OCI-LY7 (cell line): ENCODE measurements at regions not wholly inside any gene's neighbourhood (a gene's known extent, or its start where the extent isn't known, plus 50 kb on each side); places are given as distances from the start of the nearest gene placed in this dataset.

Source experiments
- EZH2phosphoT487 ChIP-seq: fragments of 200-600 bp; sonication (generic); IDR thresholded peaks from 2 replicates; pipeline ENCODE4 v1.6.1; 2018; ENCODE audit warnings: low read depth, borderline replicate concordance, mild to moderate bottlenecking, mixed run types, antibody characterized with exemption, low read length, moderate library complexity, mixed read lengths
- TF ChIP-seq, protein P1 (sequence below): fragments of 200-600 bp; sonication (generic); conservative IDR thresholded peaks from 2 replicates; pipeline ENCODE4 v1.5.1; 2014; ENCODE audit warnings: mild to moderate bottlenecking, antibody characterized with exemption, low read length, moderate library complexity, mixed read lengths

DNA sequence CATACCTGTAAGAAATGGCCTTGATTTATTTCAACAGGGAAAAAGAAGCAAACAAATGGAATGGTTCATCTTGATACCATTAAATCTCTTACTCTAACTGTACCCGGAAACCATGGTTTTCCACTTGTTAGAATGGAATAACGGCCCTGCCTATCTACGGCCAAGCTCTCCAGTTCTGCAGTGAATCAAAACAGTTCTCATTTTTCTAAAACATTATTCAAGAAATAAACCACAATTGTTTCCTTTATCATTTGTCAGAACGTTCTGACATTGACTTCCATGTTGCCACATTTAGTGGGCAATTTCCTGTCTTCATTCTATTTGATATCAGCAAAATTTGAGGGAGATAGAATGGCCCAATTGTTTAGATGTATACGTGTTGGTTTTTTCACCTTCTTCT, 118.8 kb upstream of the CDH19 start:
- TF ChIP-seq, protein P1, sequence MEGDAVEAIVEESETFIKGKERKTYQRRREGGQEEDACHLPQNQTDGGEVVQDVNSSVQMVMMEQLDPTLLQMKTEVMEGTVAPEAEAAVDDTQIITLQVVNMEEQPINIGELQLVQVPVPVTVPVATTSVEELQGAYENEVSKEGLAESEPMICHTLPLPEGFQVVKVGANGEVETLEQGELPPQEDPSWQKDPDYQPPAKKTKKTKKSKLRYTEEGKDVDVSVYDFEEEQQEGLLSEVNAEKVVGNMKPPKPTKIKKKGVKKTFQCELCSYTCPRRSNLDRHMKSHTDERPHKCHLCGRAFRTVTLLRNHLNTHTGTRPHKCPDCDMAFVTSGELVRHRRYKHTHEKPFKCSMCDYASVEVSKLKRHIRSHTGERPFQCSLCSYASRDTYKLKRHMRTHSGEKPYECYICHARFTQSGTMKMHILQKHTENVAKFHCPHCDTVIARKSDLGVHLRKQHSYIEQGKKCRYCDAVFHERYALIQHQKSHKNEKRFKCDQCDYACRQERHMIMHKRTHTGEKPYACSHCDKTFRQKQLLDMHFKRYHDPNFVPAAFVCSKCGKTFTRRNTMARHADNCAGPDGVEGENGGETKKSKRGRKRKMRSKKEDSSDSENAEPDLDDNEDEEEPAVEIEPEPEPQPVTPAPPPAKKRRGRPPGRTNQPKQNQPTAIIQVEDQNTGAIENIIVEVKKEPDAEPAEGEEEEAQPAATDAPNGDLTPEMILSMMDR = no peak
- TF ChIP-seq EZH2phosphoT487 = no peak
